ENCODE measurements at regions not wholly inside any gene's neighbourhood (a gene's known extent, or its start where the extent isn't known, plus 50 kb on each side); places are given as distances from the start of the nearest gene placed in this dataset.

DNA sequence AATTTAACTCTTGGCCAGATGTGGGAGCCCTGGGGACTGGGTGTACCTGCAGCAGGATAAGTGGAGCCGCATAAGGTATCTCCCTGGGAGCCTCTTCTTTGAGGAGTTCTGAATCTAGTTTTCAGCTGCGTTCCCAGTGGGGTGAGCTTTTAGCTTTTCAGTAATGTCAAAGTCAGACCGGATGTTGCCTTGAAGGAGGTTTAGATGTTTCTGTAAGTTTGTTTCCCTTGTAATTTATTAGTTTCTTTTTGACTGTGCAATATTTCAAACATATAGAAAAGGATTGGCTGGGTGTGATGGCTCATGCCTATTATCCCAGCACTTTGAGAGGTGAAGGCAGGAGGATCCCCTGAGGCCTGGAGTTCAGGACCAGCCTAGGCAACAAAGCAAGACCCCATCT is 98.6 kb upstream of the EEF2KMT start:
- TF ChIP-seq, protein P1, sequence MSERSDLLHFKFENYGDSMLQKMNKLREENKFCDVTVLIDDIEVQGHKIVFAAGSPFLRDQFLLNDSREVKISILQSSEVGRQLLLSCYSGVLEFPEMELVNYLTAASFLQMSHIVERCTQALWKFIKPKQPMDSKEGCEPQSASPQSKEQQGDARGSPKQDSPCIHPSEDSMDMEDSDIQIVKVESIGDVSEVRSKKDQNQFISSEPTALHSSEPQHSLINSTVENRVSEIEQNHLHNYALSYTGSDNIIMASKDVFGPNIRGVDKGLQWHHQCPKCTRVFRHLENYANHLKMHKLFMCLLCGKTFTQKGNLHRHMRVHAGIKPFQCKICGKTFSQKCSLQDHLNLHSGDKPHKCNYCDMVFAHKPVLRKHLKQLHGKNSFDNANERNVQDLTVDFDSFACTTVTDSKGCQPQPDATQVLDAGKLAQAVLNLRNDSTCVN (tag by site-specific recombination; optimal IDR thresholded peaks at IDR 0.05), result no peak
- TF ChIP-seq, protein P2, sequence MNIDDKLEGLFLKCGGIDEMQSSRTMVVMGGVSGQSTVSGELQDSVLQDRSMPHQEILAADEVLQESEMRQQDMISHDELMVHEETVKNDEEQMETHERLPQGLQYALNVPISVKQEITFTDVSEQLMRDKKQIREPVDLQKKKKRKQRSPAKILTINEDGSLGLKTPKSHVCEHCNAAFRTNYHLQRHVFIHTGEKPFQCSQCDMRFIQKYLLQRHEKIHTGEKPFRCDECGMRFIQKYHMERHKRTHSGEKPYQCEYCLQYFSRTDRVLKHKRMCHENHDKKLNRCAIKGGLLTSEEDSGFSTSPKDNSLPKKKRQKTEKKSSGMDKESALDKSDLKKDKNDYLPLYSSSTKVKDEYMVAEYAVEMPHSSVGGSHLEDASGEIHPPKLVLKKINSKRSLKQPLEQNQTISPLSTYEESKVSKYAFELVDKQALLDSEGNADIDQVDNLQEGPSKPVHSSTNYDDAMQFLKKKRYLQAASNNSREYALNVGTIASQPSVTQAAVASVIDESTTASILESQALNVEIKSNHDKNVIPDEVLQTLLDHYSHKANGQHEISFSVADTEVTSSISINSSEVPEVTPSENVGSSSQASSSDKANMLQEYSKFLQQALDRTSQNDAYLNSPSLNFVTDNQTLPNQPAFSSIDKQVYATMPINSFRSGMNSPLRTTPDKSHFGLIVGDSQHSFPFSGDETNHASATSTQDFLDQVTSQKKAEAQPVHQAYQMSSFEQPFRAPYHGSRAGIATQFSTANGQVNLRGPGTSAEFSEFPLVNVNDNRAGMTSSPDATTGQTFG (tag by site-specific recombination; IDR thresholded peaks at IDR 0.05; ENCODE audit: borderline replicate concordance), result no peak
- TF ChIP-seq, protein P3, sequence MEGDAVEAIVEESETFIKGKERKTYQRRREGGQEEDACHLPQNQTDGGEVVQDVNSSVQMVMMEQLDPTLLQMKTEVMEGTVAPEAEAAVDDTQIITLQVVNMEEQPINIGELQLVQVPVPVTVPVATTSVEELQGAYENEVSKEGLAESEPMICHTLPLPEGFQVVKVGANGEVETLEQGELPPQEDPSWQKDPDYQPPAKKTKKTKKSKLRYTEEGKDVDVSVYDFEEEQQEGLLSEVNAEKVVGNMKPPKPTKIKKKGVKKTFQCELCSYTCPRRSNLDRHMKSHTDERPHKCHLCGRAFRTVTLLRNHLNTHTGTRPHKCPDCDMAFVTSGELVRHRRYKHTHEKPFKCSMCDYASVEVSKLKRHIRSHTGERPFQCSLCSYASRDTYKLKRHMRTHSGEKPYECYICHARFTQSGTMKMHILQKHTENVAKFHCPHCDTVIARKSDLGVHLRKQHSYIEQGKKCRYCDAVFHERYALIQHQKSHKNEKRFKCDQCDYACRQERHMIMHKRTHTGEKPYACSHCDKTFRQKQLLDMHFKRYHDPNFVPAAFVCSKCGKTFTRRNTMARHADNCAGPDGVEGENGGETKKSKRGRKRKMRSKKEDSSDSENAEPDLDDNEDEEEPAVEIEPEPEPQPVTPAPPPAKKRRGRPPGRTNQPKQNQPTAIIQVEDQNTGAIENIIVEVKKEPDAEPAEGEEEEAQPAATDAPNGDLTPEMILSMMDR (tag by site-specific recombination; IDR thresholded peaks at IDR 0.05), result no peak
- TF ChIP-seq MZF1 (tag by site-specific recombination; IDR thresholded peaks at IDR 0.05; ENCODE audit: borderline replicate concordance) (no peak), ZNF677 (tag by site-specific recombination; IDR thresholded peaks at IDR 0.05) (no peak), EGR2 (tag by site-specific recombination; IDR thresholded peaks at IDR 0.05; ENCODE audit: low read depth) (no peak), ZNF221 (tag by site-specific recombination; IDR thresholded peaks at IDR 0.05; ENCODE audit: borderline replicate concordance) (no peak), ZNF792 (tag by site-specific recombination; IDR thresholded peaks at IDR 0.05) (no peak)
- TF ChIP-seq, protein P4, sequence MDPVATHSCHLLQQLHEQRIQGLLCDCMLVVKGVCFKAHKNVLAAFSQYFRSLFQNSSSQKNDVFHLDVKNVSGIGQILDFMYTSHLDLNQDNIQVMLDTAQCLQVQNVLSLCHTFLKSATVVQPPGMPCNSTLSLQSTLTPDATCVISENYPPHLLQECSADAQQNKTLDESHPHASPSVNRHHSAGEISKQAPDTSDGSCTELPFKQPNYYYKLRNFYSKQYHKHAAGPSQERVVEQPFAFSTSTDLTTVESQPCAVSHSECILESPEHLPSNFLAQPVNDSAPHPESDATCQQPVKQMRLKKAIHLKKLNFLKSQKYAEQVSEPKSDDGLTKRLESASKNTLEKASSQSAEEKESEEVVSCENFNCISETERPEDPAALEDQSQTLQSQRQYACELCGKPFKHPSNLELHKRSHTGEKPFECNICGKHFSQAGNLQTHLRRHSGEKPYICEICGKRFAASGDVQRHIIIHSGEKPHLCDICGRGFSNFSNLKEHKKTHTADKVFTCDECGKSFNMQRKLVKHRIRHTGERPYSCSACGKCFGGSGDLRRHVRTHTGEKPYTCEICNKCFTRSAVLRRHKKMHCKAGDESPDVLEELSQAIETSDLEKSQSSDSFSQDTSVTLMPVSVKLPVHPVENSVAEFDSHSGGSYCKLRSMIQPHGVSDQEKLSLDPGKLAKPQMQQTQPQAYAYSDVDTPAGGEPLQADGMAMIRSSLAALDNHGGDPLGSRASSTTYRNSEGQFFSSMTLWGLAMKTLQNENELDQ (tag by site-specific recombination; IDR thresholded peaks at IDR 0.05; ENCODE audit: low read depth), result no peak
- TF ChIP-seq, protein P5, sequence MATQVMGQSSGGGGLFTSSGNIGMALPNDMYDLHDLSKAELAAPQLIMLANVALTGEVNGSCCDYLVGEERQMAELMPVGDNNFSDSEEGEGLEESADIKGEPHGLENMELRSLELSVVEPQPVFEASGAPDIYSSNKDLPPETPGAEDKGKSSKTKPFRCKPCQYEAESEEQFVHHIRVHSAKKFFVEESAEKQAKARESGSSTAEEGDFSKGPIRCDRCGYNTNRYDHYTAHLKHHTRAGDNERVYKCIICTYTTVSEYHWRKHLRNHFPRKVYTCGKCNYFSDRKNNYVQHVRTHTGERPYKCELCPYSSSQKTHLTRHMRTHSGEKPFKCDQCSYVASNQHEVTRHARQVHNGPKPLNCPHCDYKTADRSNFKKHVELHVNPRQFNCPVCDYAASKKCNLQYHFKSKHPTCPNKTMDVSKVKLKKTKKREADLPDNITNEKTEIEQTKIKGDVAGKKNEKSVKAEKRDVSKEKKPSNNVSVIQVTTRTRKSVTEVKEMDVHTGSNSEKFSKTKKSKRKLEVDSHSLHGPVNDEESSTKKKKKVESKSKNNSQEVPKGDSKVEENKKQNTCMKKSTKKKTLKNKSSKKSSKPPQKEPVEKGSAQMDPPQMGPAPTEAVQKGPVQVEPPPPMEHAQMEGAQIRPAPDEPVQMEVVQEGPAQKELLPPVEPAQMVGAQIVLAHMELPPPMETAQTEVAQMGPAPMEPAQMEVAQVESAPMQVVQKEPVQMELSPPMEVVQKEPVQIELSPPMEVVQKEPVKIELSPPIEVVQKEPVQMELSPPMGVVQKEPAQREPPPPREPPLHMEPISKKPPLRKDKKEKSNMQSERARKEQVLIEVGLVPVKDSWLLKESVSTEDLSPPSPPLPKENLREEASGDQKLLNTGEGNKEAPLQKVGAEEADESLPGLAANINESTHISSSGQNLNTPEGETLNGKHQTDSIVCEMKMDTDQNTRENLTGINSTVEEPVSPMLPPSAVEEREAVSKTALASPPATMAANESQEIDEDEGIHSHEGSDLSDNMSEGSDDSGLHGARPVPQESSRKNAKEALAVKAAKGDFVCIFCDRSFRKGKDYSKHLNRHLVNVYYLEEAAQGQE (tag by site-specific recombination; IDR thresholded peaks at IDR 0.05), result no peak

Data from HEK293 (cell line).